DMS 273 (cell line): ENCODE measurements at regions not wholly inside any gene's neighbourhood (a gene's known extent, or its start where the extent isn't known, plus 50 kb on each side); places are given as distances from the start of the nearest gene placed in this dataset.
"Not testable (repeated sequence)": the region's sequence is repeated elsewhere in the genome, so short reads cannot be mapped to it uniquely, and the experiment has no call there.

Source experiments
- DNase-seq: peaks from one replicate; lab custom pipeline; 2025; ENCODE audit not compliant: unreplicated experiment; lab: John Stamatoyannopoulos, UW

GRCh38 chr6:126890055-126890454 lies 228.4 kb upstream of the RSPO3 start:
- no peak for DNase-seq

- DNase-seq, result no peak
Observed at GRCh38 chr6:126891158-126891557, 227.3 kb upstream of the RSPO3 start.

GRCh38 chr6:126892869-126893268 lies 225.6 kb upstream of the RSPO3 start:
- not testable (repeated sequence) for DNase-seq

- no peak for DNase-seq
Observed at GRCh38 chr6:126897758-126898157, 220.7 kb upstream of the RSPO3 start.

- DNase-seq, result no peak
Observed at GRCh38 chr6:126904176-126904575, 214.3 kb upstream of the RSPO3 start.

- no peak for DNase-seq
Observed at GRCh38 chr6:126905917-126906316, 212.6 kb upstream of the RSPO3 start.

- DNase-seq, result no peak
Observed at GRCh38 chr6:126907312-126907711, 211.2 kb upstream of the RSPO3 start.

- DNase-seq, result no peak
Observed at GRCh38 chr6:126907996-126908395, 210.5 kb upstream of the RSPO3 start.

GRCh38 chr6:126909493-126909892 lies 209.0 kb upstream of the RSPO3 start:
- DNase-seq, result no peak

- DNase-seq, result no peak
Observed at GRCh38 chr6:126913651-126914050, 204.8 kb upstream of the RSPO3 start.

GRCh38 chr6:126914172-126914571 lies 204.3 kb upstream of the RSPO3 start:
- DNase-seq, result no peak

GRCh38 chr6:126914801-126915200 lies 203.7 kb upstream of the RSPO3 start:
- no peak for DNase-seq

- DNase-seq, result no peak
Observed at GRCh38 chr6:126919947-126920346, 198.5 kb upstream of the RSPO3 start.

- no peak for DNase-seq
Observed at GRCh38 chr6:126923807-126924206, 194.7 kb upstream of the RSPO3 start.

- DNase-seq, result no peak
Observed at GRCh38 chr6:126926926-126927325, 191.5 kb upstream of the RSPO3 start.

GRCh38 chr6:126927841-126928240 lies 190.6 kb upstream of the RSPO3 start:
- no peak for DNase-seq

- DNase-seq, result no peak
Observed at GRCh38 chr6:126937426-126937825, 181.0 kb upstream of the RSPO3 start.

GRCh38 chr6:126939784-126940183 lies 178.7 kb upstream of the RSPO3 start:
- no peak for DNase-seq

GRCh38 chr6:126941751-126942150 lies 176.7 kb upstream of the RSPO3 start:
- DNase-seq, result no peak

GRCh38 chr6:126944512-126944911 lies 174.0 kb upstream of the RSPO3 start:
- no peak for DNase-seq

- no peak for DNase-seq
Observed at GRCh38 chr6:126945150-126945685, 173.3 kb upstream of the RSPO3 start.

GRCh38 chr6:126945812-126946360 lies 172.6 kb upstream of the RSPO3 start:
- no peak for DNase-seq

- DNase-seq, result no peak
Observed at GRCh38 chr6:126947070-126947469, 171.4 kb upstream of the RSPO3 start.
